Effector CD4-positive, alpha-beta T cell (primary cell): ENCODE measurements at regions not wholly inside any gene's neighbourhood (a gene's known extent, or its start where the extent isn't known, plus 50 kb on each side); places are given as distances from the start of the nearest gene placed in this dataset.

Experiments
- DNase-seq: peaks from one replicate; pipeline ENCODE4 v3.0.0-alpha.2; 2020

DNA sequence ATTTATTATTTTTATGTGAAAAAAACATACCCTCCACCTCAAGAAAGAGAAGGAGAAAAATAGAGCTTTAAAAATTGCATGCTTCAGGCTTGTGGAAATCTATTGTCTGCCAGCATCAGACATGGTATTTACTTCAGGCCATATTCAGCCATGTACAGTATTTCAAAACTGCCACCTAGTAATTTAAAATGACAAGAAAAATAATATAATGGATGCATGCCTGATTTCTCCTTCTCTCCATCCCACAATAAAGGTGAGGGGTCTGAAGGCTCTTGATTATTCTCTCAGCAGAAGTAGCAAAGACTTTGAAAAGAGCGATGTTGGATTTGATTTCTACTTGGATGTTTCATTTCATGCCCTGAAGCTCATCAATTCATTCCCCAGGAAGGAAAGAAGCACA is 250.7 kb downstream of the TBC1D4 start:
- no peak for DNase-seq

DNA sequence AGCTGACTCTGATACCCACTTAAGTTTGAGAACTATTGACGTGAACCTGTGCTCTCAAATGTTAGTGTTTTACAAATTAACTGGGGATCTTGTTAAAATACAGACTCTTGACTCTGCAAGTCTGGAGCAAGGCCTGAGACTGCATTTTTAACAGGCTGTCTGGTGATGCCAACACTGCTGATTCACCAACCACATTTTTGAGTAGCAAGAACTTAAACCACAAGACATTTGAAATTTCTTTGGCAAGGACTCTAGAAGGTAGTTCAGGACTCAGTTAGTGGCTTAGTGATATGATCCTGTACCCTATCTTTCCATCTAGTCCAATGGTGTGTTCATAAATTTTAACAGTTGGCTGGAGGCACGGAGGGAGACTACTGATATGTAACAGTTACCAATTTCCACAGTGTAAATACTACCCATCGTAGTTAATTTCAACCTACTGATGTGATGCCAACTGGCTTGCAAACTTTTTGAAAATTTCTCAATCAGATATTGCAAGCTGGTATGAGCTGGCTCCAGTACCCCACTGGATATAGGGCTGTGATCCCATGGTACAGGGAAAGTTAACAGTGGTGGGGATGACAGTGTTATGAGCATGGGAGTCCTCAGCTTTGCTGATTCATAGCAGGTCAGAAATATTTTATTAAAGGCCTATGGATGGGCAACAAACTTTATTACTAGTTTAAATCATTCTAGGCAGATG is 255.1 kb downstream of the TBC1D4 start:
- no peak for DNase-seq

DNA sequence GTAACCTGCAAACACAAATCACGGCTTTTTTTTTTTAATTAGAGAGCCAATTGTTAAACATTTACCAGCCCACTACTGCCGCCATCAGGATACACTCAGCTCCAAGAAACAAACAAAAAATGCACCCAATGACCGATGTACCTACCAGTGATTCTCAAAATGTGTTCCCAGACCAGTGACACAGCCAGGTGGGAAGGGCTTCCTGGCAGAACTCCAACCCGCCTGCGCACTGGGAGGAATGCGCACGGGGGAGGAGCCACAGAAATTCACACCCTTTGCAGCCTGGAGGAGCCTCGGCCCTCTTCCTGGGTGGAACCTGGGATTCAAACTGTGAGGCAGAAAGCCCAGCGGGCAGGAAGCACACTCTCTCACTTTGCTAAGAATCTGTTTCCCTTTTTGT is 255.9 kb downstream of the TBC1D4 start:
- DNase-seq, result no peak

DNA sequence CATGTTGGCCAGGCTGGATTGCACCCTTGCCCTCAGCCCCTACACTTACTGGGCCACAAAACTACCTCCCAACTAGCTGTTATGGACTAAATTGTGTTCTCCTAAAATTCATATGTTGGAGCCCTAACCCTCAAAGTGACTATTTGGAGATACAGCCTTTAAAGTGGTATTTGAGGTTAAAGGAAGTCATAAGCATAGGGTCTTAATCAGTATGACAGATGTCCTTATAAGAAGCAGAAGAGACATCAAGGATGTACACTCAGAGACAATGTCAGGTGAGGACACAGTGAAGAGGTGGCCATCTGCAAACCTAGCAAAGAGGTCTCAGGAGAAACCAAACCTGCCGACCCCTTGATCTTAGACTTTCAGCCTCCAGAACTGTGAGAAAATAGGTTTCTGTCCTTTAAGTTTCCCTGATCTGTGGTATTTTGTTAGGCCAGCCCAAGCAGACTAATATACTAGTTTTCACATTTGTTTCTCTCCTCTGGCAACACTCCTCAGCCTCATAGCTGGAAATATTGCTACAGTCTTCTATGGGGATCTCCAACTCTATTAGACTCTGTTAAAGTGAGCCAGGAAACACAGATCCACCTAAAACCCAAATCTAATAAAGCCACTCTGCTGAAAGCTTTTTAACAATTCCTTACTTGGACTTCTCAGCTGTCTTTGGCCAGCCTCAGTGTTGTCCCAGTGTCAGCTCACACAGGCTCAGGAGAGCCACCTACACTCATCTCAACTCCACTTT is 256.5 kb downstream of the TBC1D4 start:
- no peak for DNase-seq

DNA sequence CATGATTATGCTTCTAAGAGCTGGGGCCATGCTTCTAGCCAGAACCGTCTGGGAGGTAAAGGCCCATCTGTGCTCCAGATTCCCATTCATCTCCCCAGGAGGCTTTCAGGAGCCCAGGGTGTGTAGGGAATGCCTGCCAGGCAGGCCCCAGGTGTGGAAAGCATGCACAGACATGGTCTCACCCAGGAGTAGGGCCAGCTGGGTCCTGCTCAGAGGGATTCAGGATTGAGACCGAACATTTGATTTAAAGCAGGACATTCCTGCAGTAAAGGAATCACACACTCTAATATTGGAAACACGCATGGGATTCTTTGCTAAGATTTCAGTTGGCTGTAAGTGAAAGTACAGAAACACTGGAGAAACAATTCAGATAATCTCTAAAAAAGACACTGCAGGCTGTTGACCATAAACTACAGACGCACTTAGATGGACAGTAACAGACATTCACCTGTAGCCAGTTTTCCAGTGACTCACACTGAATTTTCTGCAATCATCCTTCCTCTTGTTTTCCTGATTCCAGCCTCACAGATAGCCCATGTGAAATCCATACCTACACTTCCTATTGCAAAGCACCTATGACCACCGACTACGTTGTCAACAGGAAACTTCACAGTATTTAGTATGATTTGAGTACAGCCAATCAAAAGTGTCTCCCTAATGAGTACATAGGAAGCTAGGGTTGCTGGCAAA is 257.8 kb downstream of the TBC1D4 start:
- DNase-seq, result no peak

DNA sequence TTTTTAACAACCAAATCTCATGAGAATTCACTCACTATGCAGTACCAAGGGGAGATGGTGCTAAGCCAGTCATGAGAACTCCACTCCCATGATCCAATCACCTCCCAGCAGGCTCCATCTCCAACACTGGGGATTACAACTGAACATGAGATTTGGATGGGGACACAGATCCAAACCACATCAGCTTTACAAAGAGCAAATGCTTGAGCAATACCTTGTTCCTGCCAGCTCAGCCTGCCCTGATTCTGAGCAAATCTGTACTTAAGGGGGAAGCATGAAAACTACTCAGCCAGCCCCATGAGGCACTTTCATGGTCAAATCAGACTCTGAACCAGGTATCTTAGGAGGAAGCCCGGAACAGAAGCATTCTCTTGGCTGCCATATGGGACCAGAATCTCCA is 259.9 kb downstream of the TBC1D4 start:
- DNase-seq, result no peak

DNA sequence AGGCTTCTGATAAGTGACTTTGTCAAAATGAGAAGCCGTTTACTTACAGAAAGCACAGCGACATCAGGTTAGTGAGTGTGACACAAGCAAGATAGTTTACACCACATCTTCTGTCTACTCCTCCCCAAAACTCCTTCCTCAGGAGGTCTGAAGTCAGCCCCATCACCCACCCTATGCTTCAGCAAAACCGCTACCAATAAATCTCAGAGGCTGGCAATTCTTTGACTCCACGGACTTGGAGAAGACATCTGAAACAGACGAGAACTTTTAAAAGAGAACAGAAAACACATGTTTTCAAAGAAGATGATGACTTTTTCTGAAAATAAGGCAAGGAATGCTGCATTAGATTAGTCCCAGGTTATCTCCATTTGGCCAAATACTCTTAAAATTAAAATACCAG is 261.1 kb downstream of the TBC1D4 start:
- no peak for DNase-seq

DNA sequence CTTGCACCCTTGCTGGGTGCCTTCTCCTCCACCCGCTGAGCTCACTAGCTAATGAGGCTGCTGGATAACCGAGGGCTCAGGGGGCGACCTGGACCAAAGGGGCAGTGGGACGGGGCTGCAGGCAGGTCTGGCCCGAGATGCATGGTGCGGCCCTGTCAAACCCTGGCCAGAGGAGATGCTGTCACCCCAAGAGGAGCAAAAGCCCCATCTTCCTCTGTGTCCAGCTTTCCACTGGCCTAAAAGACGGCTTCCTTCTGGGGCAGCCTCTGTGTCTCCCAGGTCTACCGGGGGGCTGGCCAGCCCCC is 261.8 kb downstream of the TBC1D4 start:
- DNase-seq, result no peak

DNA sequence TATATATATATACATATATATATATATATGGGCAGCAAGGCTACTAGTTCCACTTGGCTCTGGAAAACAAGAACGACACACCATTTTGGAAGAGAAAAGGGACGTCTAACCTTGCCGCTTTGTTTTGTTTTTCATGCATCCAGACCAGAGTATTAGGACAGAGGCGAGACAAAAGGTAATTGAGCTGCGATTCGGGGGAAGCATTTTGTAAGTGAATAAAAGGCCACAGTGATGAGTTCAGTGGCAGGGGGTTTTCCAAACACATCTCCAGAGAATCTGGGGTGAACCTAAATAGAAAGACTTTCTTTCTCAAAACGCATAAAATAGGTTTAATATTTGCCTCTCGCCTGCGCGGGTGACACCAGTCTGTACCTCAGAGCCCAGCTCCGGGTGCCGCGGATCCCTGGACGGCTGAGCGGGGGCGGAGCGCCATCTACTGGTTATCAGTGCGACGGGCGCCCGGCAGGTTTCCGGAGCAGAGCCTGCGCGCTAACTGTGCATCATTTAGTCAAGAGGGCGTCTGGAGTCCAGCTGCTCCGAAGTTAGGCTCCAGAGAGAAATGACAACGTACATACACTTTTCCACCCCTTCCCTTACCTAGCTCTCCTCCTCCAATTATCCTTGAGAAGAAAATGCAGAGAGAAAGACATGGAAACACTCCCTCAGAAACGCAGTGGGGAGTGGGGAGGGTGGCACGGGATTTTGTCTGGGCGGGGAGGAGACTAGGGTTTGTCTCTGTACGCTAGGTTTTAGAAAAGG is 262.3 kb downstream of the TBC1D4 start:
- DNase-seq, result peak; percentile 75

DNA sequence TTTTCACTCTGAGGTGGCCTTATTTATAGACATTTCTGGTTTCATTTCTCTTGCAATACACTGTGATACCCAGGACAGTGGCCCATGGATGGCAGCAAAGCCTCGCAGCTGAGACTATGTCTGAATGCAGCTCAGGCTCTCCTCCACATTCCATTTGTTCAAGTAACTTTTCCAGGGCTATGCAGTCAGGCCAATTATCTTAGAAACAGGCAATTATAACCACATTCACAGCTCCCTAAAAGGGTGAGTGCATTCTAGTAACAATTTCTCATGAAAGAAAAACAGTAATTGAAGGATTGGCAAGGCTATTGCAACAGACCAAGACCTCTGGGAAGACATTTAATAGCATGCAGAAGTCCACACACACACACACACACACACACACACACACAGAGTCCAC is 264.0 kb downstream of the TBC1D4 start:
- no peak for DNase-seq

DNA sequence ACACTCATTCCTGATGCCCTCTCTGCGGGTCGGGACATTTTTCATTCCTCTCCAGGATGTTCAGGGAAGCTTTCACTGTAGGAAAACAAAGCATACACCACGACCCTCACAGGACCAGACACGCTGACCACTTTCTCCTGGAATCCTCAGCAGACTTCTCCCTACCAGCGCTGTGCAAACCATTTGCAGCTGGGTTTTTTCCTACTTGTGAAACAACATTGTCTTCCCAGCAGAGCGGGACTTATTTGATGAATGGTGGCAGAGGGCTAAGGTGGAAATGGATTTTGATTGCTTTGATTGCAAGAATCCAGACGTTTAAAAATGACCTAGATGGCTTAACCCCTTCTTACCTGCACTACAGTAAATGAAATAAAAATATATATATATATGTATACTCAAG is 265.9 kb downstream of the TBC1D4 start:
- no peak for DNase-seq

DNA sequence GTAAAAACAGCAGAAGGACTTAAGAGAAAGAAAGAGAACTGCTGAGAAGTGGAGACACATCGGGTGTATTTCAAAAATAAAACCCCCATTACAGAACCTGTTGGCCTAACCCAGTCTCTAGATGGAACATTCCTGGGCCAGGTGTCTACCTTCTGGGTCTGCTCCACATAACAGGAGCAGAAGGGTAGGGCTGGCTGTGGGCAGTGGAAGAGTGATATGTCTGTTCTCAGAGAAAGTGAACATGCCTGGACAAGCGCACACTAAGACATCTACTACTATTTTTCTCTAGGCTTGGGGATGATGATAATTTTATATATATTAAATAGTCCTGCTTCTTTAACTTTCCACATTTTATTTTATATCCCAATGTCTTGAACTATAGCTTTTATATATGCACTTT is 267.1 kb downstream of the TBC1D4 start:
- no peak for DNase-seq

DNA sequence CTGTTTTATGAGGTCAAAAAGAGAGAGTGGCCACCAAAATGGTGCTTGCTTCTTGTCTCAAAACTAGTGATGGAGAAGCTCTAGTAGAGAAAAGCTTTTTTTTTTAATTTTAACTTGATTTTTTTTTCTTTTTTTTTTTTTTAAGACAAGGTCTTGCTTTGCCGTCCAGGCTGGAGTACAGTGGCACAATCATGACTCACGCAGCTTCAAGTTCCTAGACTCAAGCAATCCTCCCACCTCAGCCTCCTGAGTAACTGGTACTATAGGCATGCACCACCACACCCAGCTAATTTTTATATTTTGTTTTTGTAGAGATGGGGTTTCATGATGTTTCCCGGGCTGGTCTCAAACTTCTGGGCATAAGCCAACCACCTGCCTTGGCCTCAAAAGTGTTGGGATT is 279.0 kb downstream of the TBC1D4 start:
- DNase-seq, result no peak

DNA sequence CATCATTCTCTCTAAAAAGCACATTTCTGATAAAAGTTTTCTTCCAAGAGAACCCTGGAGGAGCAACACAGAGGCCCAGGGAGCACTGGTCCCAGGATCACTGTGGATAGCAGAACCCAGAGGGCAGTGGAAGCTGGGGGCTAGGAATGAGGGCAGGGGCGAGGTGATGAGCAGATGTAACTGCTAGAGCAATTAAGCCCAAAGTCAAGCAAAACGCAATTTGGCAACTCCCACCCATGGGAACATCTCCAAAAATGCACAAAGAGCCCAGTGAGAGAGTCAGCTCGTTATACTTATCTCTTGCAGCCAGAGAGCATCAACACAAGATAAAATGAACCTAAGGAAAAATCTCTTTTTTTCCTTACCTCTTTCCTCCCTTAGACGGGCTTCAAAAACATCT is 284.2 kb downstream of the TBC1D4 start:
- no peak for DNase-seq

DNA sequence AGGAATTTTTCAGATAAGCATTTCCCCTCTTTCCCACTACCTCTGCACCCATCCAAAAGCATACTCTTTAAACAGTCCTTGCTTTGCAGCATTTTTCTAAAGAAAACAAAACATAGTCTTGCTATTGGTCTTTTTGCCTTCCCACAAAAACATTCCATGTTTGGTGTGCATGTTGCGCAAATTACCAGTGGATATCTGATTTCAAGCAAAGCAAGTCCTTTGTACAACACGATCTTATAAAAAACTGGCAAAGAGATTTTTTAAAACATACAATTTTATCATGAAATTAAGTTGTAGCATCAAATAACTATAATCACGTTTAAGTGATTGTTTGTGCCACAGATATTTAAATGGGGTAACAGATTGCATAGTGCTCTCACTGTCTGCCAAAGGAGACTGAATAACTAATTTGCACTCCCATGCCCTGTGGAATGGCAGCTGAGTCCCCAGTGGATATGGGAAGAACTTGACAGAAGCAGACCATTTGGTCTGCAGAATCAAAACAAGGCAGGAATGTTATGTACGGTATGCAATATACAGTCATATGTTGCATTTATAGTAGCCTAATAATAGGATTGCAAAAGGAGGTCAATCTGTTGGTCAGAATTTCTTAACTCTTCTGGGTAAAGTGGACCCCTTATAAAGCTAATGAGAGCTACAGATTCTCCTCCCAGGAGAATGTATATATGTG is 285.7 kb downstream of the TBC1D4 start:
- no peak for DNase-seq

DNA sequence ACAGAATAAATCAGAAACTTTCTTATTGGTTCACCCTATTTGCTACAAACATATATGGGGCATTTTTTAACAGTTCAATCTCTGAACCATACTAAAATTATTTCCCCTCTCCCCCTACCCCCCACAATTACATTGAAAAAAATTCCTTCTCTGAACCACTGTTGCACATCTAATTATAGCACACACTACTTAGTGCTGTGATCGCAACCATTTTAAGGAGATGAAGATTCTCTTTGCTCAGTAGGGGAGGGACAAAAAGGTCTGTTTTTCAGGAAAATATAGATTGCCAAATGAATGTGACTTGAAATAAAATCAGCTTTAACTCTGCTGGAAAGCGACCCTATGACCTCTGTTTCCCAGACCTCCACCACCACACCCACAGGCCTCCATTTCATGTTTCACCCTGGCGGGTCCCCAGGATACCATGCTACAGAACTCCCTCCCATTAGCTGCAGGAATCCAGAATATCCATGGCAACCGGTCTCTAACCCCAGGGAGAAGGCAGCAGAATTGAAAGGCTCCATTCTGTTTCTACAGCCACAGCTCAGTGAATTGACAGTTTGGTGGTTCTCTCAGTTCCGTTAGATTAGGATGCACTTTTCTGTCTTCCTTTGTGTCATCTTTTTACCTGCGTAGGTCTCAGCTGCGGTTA is 286.3 kb downstream of the TBC1D4 start:
- no peak for DNase-seq

DNA sequence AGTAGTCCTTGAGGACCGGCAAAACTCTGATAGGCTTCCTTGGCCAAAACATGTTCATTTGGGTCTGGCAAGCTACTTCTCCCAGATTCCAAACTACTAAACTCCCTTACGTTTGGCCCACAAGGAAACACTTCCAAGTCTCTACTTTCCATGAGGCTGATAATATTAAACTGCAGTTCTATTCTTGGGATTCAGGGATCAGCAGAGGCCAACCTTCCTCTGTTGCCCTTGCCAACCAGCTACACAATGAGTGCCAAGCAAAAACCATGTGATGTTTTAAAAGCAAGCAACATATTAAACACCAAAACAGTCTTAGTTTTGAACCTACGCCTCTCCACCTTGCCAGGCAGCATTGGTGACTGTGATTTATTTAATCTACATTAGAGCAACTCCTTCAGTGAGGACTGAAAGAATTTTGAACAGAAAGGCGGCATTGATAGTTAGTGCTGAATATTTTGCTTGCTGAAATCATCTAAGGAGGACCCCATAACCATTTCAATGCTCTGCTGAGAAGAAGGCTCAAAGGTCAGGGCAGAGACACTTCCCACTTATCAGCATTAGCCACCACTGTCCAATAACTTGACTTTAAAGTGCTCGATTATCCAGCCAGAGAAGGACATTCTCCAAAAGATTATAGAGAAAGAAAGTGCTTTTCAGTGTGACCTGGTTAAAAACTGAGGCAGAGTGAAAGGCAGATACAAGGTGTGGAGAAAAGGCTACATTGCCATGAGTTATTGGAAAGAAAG is 287.1 kb downstream of the TBC1D4 start:
- DNase-seq, result no peak

DNA sequence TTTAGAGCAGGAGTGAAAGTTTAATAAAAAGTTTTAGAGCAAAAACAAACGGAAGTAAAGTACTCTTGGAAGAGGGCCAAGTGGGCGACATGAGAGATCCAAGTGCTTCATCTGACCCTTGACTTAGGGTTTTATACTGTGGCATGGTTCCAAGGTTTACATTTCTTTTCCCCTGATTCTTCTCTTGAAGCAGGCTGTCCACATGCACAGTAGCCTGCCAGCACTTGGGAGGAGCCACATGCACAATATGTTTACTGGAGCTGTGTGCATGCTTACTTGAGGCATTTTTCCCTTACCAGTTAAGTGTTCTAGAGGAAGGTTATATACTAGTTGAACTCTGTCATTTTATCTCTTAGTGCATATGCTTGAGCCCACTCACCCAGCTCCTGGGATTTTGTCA is 295.6 kb downstream of the TBC1D4 start:
- DNase-seq, result no peak

DNA sequence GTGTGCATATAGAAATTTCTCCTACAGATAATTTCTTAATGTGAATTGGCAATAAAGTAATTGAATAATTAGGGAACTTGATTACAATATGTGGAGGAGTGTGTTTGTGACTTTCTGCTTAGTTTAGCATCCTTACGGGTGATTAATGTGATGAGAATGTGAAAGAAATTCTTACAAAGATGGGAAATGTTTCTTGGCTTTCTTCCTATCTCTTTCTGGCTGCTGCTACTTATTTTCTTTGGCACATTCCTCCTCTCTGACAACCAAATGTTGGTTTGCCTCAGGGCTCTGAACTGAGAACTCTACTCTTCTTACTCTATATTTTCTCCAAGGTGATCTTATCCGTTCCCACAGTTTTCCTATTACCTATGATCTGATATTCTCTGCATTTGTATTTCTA is 300.1 kb downstream of the TBC1D4 start:
- no peak for DNase-seq

DNA sequence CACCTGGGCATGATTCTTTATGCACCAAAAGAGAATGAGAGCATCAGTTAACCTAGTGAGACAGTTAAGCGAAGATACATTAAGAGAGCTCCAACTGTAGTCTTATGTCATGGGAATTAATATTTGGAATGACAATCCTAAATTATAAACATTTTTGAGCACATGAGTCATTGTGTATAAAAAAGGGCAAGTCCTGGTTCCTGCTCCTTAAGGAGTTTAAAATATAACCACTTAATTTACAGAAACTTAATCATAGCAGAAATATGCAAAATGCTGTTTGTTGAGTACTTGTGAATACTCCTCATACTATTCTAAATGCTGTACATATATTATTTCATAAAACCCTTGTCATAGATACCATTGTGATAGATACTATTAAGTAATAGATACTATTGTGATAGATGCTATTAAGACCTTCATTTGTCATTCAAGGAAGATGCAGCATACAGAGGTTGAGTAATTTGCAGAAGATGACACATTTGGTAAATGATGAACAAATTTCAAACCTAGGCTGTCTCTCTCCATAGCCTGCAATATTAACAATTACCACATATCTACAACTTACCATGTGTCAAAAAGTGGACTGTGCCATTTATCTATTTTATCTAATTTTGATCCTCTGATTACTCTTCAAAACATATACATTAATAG is 301.0 kb downstream of the TBC1D4 start:
- DNase-seq, result no peak

DNA sequence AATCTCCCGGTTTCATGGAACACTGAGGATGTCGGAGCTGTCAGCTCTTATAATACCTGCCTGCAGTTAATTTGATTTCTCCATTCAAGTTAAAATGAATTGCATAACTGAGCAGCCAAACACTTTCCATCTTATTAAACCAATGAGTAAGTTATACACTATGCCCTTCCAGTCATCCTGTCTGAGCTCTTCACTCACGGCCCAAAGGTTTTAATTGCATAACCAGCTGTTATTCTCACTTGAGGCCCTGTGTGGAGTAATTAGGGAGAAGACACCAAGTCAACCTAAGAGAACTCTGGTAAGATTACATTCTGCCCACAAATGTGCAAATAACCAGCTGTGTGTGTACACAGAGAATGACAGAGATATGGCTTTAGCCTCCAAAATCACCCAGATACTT is 303.5 kb downstream of the TBC1D4 start:
- no peak for DNase-seq
